GM21619 (cell line): ENCODE measurements at regions not wholly inside any gene's neighbourhood (a gene's known extent, or its start where the extent isn't known, plus 50 kb on each side); places are given as distances from the start of the nearest gene placed in this dataset.

Experiments used
- ATAC-seq: cut with Tn5 transposase; IDR thresholded peaks from one replicate; pipeline ENCODE4 v1.9.1; 2021; ENCODE audit not compliant: unreplicated experiment

DNA sequence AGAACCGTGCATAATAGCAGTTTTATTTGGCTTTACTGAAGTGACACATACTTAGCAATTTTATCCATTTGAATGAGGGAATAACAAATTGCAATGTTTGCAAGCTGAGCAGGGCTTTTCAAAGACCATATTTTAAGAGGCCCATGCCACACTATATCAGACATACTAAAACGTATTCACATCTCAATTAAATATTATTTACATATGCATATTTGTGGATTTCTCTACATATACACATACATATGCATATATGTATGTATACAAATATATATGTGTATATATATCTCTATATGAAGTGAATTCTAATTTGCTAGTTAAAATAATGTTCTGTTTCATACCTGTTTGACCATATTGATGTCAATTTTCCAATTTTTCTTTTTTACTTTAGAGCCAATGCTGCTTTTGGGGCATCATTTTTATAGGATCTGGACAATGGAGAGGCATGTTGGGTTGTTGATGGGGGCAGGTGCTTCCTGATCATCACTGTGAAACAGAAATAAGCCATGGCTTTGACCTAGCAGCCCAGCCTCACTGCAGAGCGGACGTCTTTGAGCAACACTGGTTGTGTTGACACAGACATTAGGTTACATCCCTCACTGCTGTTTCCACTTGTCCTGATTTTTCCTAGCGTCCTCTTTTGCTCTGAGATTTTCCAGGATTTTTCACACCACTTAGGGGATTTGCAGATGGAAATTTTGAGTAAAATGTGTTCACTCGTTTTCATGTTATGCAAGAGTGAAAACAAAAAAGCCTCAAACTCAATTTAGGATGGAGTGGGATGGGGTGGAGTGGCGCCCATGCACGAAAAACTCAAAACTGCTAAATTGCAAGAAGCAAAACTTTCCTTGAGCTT lies 56.9 kb downstream of the RDH14 start:
- ATAC-seq, result no peak

DNA sequence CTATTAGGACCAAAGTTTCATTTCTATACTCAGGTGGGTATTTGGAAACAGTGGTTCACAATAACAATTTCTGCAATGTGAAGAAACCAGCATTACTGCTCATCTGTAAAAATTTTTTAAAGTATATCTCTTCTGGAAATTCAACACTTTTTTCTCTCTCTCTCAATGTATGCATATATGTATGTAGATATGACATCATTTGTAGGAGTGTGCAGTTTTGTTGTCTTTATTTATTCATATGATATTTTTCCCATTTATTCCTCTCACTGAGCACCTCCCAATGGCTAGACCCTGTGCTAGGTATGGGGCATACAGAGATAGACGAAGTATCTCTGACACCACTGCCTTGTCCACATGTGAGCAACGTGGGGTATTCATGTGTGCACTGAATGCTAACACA lies 58.3 kb downstream of the RDH14 start:
- ATAC-seq, result no peak

DNA sequence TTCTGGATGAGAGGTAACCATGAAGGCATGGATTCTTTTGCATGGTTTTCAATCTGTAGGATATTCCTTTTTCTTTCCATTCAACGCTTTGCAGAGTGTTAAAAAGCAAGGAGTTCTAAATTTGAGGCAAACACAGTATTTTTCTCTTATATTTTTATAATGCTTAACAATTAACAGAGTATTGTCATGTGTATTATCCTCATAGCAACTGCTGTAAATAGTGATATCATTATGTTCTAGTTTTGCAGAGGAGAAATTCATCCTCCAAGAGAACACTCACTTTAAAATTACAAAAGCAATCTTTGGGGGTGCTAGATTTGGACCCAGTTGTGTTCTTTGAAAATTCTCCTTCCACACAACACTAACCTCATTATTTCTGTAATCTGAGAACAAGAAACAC lies 58.7 kb downstream of the RDH14 start:
- ATAC-seq, result no peak

DNA sequence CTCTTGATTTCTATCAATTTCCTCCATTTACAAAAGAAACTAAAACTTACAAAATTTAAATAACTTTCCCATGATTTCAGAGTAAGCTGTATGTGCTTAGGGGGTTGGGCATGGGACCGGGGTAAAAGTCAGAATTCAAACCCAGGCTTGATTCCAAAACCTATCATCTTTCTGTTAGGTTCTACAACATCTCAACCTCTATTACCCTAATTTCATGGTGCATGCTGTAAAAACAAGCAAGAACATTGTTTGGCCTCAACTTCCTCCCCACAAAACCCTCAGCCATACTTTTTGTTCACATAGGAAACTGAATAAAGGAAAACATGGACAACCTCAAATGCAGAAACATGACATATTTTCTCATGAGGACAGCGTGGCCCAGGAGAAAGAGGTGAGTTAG lies 59.3 kb downstream of the RDH14 start:
- no peak for ATAC-seq

DNA sequence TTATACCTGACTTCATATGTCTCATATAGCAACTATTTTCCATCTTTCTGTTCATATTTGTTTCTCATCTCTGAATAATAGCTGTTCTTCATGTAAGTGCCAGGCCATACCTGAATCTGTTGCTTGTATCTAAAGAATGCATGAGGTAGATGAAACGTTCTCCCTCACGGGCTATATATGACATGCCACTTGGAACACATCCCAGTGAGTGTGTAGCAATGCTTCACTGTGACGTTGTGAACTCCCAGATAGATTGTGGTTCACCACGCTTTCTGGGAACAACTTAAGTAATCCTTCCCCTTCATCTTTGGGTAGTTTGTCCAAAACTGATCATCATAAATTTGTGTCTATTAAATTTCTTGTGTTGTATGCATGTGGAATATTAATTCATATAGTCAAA lies 60.1 kb downstream of the RDH14 start:
- ATAC-seq, result no peak

DNA sequence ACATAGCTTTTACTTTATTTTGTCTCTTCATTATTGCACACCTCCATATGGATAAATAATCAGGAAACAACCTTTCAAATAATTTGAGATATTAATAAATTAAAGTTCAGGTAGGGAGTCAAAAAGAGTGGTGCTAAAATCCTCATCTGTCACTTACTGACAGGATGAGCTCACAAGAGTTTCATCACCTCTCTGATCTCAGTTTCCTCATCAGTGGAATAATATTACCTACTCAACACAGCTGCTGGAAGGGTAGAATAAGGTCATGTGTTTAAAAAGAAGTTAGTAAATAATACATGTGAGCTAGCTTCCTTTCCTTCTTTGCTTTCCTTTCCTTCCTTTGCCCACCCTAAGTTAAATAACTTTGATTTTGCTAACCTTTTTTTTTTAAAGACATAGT lies 61.9 kb downstream of the RDH14 start:
- no peak for ATAC-seq

DNA sequence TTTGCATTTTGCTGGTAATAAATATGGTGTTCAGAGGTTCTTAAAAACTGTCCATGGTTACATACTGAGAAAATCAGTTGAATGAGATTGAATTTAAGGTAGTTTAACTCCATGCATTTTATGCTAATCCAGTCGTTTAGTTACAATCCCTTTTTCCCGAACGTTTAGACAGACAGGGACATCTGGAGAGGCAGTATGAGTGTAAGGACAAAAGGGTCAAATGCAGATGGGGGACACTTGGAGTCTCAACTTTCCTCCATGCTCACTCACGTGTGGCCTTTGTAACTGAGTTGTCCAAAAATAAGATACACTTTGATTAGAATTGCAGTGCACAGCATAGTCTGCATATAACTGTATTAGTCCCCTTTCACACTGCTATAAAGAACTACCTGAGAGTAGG lies 63.9 kb downstream of the RDH14 start:
- ATAC-seq, result no peak

DNA sequence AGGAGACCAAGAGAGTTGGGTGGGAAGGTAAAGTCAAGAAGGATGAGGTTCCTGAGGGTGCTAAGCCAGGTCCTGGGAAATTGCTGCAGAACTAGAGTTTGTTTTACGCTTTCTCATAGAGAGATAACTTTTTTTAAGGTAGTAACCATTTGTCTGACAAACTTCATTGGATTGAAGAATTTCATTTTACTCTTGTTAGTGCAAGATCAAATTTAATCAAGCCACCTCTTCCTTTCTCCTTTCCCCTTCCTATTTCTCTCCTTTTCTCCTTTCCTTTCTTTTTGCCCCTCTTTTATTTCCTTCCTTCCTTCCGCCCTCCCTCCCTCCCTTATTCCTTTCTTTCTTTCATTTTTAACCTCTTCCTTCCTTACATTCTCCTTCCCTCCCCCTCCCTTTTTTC lies 65.4 kb downstream of the RDH14 start:
- no peak for ATAC-seq

DNA sequence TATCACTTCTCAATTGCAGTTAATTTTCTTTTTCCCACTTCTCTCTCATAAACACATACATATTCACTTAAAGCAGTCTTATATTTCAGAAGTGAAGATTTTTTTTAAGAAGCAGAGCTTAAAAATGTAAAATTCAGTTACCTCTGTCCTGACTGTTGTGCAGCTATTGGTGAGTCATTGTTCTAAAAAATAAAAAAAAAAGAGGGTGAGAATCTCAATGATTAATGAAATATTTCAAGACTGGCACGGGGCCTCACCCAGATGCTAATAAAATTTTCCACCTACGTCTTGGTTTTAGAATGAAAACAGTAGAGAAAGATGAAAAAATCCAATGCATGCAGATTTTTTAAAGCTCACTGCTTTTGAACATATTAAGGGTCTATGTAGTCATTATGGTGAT lies 67.7 kb downstream of the RDH14 start:
- no peak for ATAC-seq

DNA sequence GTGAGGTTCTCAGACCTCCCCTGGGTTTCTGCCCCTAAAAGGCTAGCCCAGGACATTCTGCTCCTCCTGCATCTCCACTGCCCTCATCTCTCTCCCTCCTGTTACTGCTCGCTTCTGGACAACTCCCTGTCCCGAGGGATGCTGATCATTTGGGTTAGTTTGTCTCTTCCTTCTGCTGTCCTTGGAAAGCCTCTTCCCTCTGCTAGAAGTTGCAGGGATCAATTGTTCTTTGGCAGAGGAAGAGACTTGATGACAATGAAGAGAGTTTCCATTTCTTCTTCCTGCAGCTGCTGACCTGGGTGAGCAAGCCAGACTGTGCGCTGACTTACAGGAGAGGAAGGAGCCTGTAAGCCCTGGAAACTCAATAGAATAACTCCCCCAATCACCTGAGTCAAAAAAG lies 68.9 kb downstream of the RDH14 start:
- no peak for ATAC-seq

DNA sequence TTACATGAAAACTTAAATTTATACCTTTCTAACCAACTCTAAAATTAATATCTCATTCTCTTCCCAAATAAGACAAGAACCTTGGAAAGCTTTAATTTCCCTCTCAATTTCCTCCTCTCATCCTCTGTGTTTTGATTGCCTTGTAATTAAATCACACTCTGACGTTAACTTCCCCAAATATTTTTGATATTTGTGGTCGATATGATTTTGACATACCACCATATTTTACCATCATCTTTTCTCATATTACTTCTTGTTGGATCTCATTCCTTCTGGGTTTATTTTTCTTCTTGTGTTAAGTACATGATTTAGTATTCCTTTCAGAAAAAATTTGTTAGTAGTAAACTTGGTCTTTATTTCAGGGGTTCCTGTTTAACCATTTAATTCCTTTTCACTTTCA lies 69.6 kb downstream of the RDH14 start:
- no peak for ATAC-seq

DNA sequence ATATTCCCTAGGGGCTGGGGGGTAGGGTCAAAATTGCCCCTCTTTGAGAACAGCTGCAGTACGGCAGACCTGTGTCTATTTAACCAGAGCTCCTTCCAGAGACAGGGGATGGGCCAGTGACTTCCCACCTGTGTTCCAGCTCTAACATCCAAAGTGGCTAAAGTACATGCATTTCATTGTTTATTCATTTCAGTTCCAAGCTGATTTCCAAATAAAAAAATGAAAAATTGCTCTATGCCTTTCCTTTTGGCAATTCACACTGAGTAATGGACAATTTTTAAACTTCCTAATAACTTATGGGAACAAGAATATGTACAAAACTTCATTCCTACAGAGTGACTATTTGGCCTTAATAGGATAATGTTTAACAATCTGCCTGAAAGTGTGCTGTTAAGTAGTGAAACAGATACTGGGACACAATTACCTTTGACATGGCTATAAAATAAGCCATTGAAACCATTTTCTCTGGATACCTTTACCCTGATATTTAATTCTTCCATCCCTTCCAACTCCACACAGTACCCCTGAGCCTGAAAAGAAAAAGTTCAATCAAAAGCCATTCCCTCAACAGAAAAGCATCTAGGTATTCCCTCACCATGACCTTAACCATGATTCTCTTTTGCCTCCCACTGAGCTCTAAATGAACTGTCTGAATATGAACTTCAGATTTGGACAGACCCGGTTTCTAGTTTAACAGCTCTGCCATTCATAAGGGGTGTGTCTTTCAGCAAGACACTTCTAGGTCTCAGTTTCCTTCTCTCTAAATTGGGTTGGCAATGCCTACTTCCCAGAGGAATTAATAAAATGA lies 73.1 kb downstream of the RDH14 start:
- no peak for ATAC-seq

DNA sequence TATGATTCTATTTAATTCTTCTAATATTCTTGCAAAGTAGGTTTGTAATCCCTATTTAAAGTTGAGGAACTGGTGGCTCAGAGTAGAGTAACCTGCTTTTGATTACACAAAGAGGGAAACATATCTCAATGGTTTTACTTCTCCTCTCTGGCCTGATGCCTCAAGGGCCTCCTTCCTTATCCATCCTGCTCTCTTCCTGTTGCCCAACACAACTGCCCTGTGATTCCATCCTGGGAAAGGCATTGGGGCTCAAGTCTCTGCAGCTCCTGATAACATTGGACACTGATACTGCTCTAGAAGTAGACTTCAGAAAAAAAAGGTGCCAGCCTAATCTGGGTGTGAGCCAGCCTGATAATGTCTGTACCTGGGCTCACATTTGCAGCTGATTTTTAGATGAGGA lies 75.8 kb downstream of the RDH14 start:
- no peak for ATAC-seq

DNA sequence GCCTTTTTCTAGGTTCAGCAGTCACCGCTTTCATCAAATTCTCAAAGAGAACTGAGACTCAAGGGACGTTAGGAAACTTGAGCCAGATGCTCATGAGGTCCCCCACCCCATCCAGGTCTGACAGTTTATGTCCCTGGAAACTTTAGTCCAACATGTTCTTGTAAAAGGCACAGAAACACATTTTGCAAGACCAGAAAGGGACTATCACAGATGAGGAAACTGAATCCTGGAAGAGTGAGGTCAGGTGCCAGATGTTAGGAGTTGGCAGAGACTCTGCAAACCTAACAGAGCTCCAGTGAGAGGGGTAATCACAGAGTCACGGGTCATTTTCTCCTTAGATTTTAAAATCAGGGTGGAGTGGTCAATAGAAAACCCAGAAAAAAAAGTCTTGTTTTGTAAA lies 76.6 kb downstream of the RDH14 start:
- no peak for ATAC-seq

DNA sequence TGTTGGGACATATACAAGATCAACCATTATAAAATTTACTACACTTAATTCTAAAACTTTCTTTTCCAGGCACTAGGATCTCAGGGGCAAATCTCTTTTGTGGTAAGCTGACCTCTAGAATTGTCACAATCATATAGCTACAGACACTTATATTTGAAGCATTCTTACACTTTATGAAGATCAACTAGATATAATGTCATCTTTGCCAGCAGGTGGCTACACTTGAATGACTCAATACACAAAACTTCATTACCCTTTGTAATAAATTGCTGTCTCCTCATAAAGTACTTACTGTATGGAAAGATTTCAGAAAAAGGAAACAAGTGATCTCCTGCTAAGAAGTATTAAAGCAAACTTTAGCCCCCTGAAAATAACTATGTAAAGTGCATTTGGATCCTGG lies 77.8 kb downstream of the RDH14 start:
- ATAC-seq, result no peak

DNA sequence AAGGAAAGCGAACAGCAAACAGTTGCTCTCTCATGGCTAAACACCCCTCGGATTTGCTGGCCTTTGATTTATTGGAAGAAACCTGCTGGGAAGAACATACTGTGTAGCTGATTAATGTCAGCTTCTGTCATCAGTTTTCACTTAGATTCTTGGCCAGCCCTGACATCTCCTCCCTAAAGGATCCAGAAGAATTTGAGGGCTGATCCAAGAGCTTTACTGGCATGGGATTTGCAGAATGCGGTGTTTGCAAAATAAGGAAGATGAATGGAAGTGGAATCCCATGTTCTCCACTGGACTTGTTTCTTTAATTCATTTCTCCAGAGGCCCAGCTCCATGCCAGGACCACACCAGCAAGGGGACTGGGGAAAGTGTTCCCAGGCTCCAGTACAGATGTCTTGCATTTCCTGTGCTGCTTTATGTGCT lies 80.5 kb downstream of the RDH14 start:
- ATAC-seq, result no peak

DNA sequence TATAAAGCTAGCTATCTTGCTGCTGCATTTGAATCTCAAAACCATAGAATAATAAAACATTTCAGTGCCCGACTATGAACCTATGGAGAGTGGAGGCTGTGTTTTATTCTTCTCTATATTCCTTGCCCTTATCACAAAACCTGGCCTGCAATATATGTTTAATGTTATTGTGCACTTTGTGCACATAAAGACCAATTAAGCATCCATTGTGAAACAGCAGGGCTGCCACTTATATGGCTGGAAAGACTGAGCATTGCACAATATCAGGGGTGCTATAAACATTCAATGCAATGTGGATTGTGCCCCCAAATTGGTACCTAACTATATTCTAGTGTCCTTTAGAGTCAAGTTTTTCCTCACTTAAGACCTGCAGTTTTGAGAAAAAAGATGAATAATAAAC lies 83.2 kb downstream of the RDH14 start:
- ATAC-seq, result no peak

DNA sequence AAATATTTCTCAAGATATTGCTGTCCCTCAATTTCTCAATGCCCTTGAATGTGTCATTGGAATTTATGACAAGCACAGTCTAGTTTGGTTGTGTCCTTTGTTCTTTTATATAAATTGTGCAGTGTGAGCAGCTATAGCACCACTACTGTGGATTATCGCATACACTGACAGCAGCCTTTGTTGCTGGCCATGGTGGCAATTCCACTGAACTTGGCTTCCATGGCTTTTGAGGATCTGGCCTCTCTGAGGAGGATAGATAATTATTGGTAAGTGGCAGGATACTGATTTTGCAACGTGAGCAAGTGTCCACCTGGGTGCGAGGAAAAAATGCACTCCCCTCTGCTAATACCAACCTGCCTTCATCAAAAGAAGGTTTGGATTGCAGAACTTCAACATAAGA lies 84.0 kb downstream of the RDH14 start:
- ATAC-seq, result no peak

DNA sequence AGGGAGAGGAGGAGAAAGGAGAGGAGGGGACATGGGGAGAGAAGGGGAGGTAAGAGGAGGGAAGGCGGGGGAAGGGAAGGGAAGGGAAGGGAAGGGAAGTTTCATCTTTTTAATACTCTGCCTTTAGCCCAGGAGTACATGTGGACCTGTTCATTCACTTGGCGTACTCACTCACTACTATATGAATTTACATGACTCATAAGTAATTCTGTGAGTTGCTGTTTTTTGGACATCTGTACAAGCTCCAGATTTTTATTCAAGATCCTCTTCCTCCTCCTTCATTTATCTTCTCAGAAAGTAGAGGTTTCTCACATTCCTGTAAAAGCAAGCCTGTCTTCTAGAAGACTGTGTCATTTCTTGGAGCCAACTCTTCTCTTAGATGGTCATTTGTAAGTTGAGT lies 84.6 kb downstream of the RDH14 start:
- ATAC-seq, result no peak

DNA sequence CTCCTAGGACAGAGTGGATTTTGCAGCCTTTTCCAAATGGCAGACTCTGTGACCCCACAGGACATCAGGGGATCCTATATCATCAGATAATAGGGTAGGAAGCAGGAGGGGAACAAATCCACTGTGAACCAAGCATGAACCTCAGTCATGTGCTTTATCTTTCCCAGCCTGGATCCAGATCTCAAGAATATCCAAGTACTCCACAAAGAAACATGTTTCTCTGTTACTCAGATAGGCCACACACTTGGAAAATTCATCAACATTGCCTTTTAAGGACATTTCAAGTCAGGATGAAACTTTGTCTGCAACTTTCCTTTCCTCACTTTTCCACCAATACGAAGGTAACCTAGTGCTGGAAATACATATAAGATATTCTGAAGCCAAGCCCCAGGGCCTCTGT lies 85.8 kb downstream of the RDH14 start:
- no peak for ATAC-seq

DNA sequence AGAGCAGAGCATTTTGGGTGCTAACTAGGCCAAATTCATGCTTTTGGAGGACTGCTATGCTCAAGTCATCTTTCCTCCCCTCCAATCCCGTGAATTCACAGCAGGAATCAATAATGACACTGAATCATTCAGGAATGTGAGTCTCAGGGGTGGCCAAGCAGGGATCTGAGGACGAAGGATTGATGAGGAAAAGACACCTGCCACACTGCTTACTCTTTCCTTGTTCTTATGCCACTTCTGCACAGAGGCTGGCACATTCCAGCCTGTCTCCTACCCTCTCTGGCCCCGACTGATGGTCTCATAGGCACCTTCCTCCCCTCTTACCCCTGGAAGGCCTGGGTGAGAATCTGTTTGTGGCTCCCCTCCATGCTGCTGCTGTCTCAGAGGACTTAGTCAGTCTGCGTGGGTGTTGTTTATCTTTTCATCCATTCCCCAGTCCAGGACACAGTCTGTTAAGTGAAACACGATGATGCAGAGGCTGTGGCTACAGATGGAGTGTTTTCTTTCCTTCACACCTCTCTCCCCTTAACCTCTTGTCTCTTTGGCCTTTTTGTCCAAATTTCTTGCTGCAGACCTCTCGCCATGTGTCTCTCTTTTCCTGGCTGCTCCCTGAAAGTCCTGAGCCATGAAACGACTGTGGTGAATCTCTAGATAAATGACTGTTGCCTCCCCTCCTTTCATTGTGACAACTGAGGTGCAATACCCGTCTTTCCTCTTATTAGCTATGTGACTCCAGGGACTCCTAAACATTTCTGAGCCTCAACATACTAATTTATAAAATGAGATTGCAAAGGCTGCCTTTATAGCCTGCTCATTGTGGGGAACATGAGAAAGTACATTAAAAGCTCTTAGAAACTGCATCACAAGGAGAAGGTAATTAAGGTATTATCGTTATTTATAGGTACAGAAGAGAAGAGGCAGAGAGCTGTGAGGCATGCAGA lies 86.9 kb downstream of the RDH14 start:
- no peak for ATAC-seq
